GM12865 (cell line): ENCODE measurements at regions not wholly inside any gene's neighbourhood (a gene's known extent, or its start where the extent isn't known, plus 50 kb on each side); places are given as distances from the start of the nearest gene placed in this dataset.

Source experiments
- DNase-seq: peaks from one replicate; pipeline ENCODE4 v3.0.0; 2010; ENCODE audit warnings: low read depth
- H3K4me3 ChIP-seq: 2 replicates; pipeline ENCODE4 v1.5.1; 2011; ENCODE audit warnings: mild to moderate bottlenecking, low read depth, low read length, control low read depth
- TF ChIP-seq, protein P1 (sequence below): IDR thresholded peaks from 2 replicates; pipeline ENCODE4 v1.5.1; 2011; ENCODE audit warnings: low read length, control low read depth, low read depth, inconsistent platforms; ENCODE audit not compliant: insufficient read depth; ENCODE audit errors: missing control alignments

DNA sequence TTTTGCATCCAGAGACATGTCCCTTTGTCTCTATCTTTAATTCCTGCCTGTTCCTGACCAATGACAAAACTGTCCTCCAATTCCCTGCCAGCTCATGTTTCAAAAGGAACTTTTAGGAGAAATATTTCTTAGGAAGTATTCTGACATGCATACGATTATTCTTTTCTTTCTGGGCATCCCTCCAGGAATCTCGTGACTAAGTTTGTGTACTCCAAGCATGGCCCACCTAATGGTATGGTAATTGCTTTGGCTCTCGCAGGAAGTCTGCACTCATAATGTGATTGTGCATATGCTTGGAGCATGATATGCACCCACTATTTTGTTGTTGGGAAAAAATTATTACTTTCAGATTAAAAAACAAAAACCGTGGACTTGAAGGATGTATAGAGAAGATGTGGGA lies 256.4 kb downstream of the PRDM2 start:
- TF ChIP-seq, protein P1, sequence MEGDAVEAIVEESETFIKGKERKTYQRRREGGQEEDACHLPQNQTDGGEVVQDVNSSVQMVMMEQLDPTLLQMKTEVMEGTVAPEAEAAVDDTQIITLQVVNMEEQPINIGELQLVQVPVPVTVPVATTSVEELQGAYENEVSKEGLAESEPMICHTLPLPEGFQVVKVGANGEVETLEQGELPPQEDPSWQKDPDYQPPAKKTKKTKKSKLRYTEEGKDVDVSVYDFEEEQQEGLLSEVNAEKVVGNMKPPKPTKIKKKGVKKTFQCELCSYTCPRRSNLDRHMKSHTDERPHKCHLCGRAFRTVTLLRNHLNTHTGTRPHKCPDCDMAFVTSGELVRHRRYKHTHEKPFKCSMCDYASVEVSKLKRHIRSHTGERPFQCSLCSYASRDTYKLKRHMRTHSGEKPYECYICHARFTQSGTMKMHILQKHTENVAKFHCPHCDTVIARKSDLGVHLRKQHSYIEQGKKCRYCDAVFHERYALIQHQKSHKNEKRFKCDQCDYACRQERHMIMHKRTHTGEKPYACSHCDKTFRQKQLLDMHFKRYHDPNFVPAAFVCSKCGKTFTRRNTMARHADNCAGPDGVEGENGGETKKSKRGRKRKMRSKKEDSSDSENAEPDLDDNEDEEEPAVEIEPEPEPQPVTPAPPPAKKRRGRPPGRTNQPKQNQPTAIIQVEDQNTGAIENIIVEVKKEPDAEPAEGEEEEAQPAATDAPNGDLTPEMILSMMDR = no peak
- DNase-seq = no peak
- no peak overlapping the region for H3K4me3 ChIP-seq

DNA sequence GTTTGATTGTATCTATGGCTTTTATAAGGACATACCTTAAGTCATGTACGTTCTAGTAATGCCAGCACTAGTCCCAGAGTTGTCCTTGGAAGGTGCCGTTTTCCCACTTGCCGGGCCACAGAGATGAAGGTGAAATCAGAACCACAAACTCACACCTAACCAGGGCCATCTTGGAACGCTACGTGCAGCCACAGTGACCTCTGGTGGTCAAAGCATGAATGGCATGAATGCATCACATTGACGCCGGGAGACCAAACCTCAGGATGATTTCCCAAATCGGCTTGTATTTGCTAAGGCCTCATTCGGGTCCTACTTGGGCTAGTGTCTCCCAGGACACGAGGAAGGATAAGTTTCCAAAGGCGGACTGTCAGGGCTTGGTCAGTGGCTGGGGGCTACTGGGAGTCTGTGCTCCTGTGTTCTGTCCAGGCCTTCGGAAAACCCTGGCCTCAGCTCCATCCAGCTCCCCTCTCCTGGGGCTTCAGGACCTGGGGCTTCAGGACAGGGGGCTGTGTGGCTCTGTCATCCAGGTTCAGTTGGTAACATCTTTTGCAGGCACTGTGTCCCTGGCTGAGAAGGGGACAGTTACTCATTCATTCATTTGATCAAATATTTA lies 260.5 kb downstream of the PRDM2 start:
- DNase-seq = peak; percentile 68
- TF ChIP-seq, protein P1 = peak; percentile 97
- H3K4me3 ChIP-seq = no peak overlapping the region

DNA sequence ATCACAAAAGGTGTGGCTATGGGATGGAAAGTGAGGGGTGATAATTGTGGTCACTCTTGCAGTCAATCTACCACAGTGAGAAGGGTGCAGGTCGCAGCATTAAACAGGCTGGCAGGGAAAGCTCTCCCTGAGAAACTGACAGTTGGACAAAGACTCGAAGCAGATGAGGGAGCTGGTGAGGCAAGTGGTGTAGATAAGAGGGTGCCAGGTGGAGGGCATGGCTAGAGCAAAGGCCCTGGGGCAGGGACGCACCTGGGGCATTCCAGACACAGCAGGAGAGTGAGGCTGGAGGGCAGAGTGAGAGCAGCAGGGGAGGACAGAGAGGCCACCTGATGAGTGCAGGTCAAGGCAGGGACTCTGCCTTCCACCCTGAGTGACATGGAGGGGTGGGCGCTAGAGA lies 264.8 kb downstream of the PRDM2 start:
- TF ChIP-seq, protein P1 = no peak
- no peak overlapping the region for H3K4me3 ChIP-seq
- no peak for DNase-seq

DNA sequence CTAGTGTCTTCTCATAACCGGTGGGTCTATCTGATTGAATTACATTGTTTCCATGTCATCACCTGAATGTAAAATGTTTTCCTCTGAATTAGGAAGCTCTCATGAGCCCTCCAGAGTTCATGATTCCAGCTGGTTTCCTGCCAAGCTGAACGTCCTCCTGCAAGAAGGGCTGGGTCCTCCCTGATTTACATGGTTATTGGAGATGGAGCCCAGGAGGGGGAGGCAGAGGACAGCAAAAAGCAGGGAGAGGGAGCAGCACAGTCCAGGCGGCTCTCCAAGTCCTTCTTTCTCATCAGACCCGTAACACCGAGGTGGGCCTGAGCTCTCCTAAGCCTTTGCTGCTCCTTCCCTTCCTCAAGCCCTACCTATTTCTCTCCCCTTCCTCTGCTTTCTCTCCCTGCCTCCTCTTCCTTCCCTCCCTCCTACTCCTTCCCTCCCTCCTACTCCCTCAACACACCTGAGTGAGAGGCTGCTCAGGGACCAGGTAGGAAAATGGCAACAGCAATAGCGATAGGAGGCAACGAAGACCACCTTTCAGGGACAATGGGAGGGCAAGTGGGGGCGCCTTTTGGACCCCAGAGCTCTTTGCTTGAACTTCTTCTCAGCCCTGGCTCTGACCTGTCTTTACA lies 265.9 kb downstream of the PRDM2 start:
- peak; percentile 36 for DNase-seq

DNA sequence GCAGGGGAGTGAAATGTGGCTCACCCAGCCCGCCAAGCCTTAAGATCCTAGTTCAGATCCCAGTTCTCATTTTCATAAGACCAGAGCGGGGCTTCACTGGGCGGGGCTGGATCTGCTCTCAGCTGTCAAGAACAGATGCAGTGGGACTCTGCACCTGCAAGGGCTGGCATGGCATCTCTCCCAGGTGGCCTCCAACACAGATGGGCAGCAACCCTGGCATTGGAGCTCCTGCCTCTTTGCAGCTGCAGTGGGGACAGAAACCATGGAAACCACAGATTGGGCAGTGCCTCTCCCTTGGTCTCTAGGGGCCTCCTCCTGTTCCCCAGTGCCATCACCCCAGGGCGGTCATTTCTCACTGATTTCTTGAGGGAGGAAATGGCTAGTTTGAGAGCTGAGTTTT lies 267.7 kb downstream of the PRDM2 start:
- no peak overlapping the region for H3K4me3 ChIP-seq
- DNase-seq = no peak
- TF ChIP-seq, protein P1 = no peak

More for the DNA sequence above, 265.9 kb downstream of the PRDM2 start:
- no peak overlapping the region for H3K4me3 ChIP-seq
- TF ChIP-seq, protein P1 = peak; percentile 46

DNA sequence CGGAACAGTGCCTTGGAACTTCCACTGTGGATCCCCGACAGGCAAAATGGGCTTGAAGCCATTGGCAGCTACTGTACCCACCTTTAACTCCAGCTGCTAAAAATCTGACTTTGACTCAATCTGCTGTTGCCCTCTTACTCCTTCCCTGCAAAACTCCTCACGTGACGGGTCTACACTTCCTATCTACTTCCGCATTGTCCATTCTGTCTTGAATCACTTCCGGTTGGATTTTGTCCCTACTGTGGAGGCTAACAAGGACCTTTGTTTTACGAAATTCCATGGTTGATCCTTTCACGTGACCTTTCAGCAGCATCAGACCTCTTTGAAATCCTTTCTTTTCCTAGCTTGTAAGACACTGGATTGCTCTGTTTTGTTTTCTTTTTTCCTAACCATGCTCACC lies 268.4 kb downstream of the PRDM2 start:
- H3K4me3 ChIP-seq = no peak overlapping the region
- DNase-seq = no peak
- TF ChIP-seq, protein P1 = no peak
